ENCODE measurements at regions not wholly inside any gene's neighbourhood (a gene's known extent, or its start where the extent isn't known, plus 50 kb on each side); places are given as distances from the start of the nearest gene placed in this dataset.

- no peak for DNase-seq
Measured at GRCh38 chr13:103983948-103984347, 917.7 kb upstream of the SLC10A2 start.

- no peak for DNase-seq
Measured at GRCh38 chr13:103976371-103976770, 910.2 kb upstream of the SLC10A2 start.

- no peak for DNase-seq
Measured at GRCh38 chr13:103973740-103974139, 907.5 kb upstream of the SLC10A2 start.

GRCh38 chr13:103969520-103970050 lies 903.4 kb upstream of the SLC10A2 start:
- DNase-seq: no peak

GRCh38 chr13:103965506-103966243 lies 899.5 kb upstream of the SLC10A2 start:
- DNase-seq: no peak

- DNase-seq: no peak
Measured at GRCh38 chr13:103961784-103962183, 895.6 kb upstream of the SLC10A2 start.

GRCh38 chr13:103961129-103961528 lies 894.9 kb upstream of the SLC10A2 start:
- DNase-seq: no peak

GRCh38 chr13:103960001-103960400 lies 893.8 kb upstream of the SLC10A2 start:
- DNase-seq: no peak

- DNase-seq: no peak
Measured at GRCh38 chr13:103958691-103959090, 892.5 kb upstream of the SLC10A2 start.

GRCh38 chr13:103957939-103958338 lies 891.7 kb upstream of the SLC10A2 start:
- no peak for DNase-seq

GRCh38 chr13:103953859-103954258 lies 887.6 kb upstream of the SLC10A2 start:
- DNase-seq: no peak

- no peak for DNase-seq
Measured at GRCh38 chr13:103952183-103952582, 886.0 kb upstream of the SLC10A2 start.

GRCh38 chr13:103948426-103948825 lies 882.2 kb upstream of the SLC10A2 start:
- DNase-seq: no peak

GRCh38 chr13:103945836-103946235 lies 879.6 kb upstream of the SLC10A2 start:
- DNase-seq: no peak

- DNase-seq: no peak
Measured at GRCh38 chr13:103941506-103942140, 875.4 kb upstream of the SLC10A2 start.

- DNase-seq: no peak
Measured at GRCh38 chr13:103935117-103935516, 868.9 kb upstream of the SLC10A2 start.

- DNase-seq: no peak
Measured at GRCh38 chr13:103931885-103932284, 865.7 kb upstream of the SLC10A2 start.

GRCh38 chr13:103931331-103931845 lies 865.2 kb upstream of the SLC10A2 start:
- DNase-seq: no peak

- no peak for DNase-seq
Measured at GRCh38 chr13:103926118-103926517, 859.9 kb upstream of the SLC10A2 start.

GRCh38 chr13:103908911-103909310 lies 842.7 kb upstream of the SLC10A2 start:
- no peak for DNase-seq

GRCh38 chr13:103908274-103908673 lies 842.1 kb upstream of the SLC10A2 start:
- no peak for DNase-seq

GRCh38 chr13:103903790-103904189 lies 837.6 kb upstream of the SLC10A2 start:
- no peak for DNase-seq

GRCh38 chr13:103898481-103898880 lies 832.3 kb upstream of the SLC10A2 start:
- DNase-seq: no peak

Data from femur (tissue), 1 donor.